ENCODE measurements at regions not wholly inside any gene's neighbourhood (a gene's known extent, or its start where the extent isn't known, plus 50 kb on each side); places are given as distances from the start of the nearest gene placed in this dataset.
"Not testable (repeated sequence)": the region's sequence is repeated elsewhere in the genome, so short reads cannot be mapped to it uniquely, and the experiment has no call there.

DNA sequence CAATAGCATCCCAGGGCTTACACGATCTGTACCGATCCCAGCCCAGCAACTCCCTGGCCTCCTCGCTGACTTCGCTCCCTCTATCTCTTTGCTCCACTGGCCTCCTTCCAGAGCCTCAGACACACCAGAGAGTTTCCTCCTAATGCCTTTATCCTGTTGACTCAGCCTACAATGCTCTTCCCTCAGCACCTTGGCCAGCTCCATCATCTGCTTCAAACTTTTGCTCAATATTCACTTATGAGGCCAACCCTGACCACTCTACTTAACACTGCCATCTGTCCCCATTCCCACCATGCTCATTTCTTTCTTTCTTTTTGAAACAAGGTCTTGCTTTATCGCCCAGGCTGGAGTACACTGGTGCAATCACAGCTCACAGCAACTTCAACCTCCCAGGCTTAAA, 180.9 kb downstream of the CEP170 start:
- DNase-seq (ENCODE audit: low read depth, low spot score); FAIRE-seq; dilution Hi-C loops (cut with MboI; ENCODE audit: extremely low pct_ligation_motif_present, low sequenced_read_pairs): not testable (repeated sequence)

DNA sequence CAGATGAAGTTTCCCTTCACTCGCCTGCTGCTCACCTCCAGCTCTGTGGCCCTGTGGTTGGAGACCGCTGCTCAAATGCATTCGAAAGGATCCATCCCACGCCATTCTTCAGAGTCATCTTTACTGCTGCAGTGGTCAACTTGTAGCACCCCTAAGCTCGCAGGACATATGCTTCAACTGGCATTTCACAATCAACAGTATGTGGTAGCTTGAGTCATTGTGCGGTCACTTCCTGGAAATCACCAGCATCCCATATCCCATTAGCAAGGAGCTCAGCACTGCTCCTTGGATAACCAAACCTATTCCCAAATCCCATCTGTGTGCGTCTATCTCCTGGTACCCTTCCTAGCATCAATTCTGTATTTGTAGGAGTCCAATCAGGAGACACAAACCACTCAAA, 188.0 kb downstream of the CEP170 start:
- dilution Hi-C loops (cut with MboI; ENCODE audit: extremely low pct_ligation_motif_present, low sequenced_read_pairs) = not testable (repeated sequence)

More for the DNA sequence above, 180.9 kb downstream of the CEP170 start:
- H3K4me1 ChIP-seq (ENCODE audit: control insufficient read depth, extremely low read depth, insufficient read depth, low read length); H3K4me2 ChIP-seq (ENCODE audit: control insufficient read depth, extremely low read depth, insufficient read depth, low read depth, low read length); H3K36me3 ChIP-seq (ENCODE audit: control insufficient read depth in 2 of 2, extremely low read depth in 1 of 2, insufficient read depth in 2 of 2, low read length in 2 of 2); H4K20me1 ChIP-seq (ENCODE audit: control insufficient read depth, extremely low read depth, insufficient read depth, low read length); H3K27ac ChIP-seq (ENCODE audit: control insufficient read depth, insufficient read depth, low read length); H3K9me1 ChIP-seq (ENCODE audit: control insufficient read depth, extremely low read depth, insufficient read depth, low read length); H2AFZ ChIP-seq (ENCODE audit: control insufficient read depth, low read length); H3K9me3 ChIP-seq (ENCODE audit: control insufficient read depth, low read depth, low read length); H3K79me2 ChIP-seq (ENCODE audit: control insufficient read depth, insufficient read depth, low read length); H3K27me3 ChIP-seq (ENCODE audit: control insufficient read depth, extremely low read depth, insufficient read depth, low read length); H3K4me3 ChIP-seq (ENCODE audit: control insufficient read depth in 2 of 3, extremely low read depth in 1 of 3, insufficient read depth in 2 of 3, low read depth in 1 of 3, low read length in 3 of 3); H3K9ac ChIP-seq (ENCODE audit: control insufficient read depth, extremely low read depth, insufficient read depth, low read length): not testable (repeated sequence)

GRCh38 chr1:243061965-243062364, 193.1 kb downstream of the CEP170 start:
- H3K9me3 ChIP-seq (ENCODE audit: control insufficient read depth, low read depth, low read length); dilution Hi-C loops (cut with MboI; ENCODE audit: extremely low pct_ligation_motif_present, low sequenced_read_pairs); H3K4me1 ChIP-seq (ENCODE audit: control insufficient read depth, extremely low read depth, insufficient read depth, low read length); H3K4me3 ChIP-seq (ENCODE audit: control insufficient read depth in 2 of 3, extremely low read depth in 1 of 3, insufficient read depth in 2 of 3, low read depth in 1 of 3, low read length in 3 of 3); FAIRE-seq; DNase-seq (ENCODE audit: low read depth, low spot score); H3K27ac ChIP-seq (ENCODE audit: control insufficient read depth, insufficient read depth, low read length); H3K9me1 ChIP-seq (ENCODE audit: control insufficient read depth, extremely low read depth, insufficient read depth, low read length); H3K36me3 ChIP-seq (ENCODE audit: control insufficient read depth in 2 of 2, extremely low read depth in 1 of 2, insufficient read depth in 2 of 2, low read length in 2 of 2); H3K4me2 ChIP-seq (ENCODE audit: control insufficient read depth, extremely low read depth, insufficient read depth, low read depth, low read length); H4K20me1 ChIP-seq (ENCODE audit: control insufficient read depth, extremely low read depth, insufficient read depth, low read length); H2AFZ ChIP-seq (ENCODE audit: control insufficient read depth, low read length); H3K27me3 ChIP-seq (ENCODE audit: control insufficient read depth, extremely low read depth, insufficient read depth, low read length); H3K9ac ChIP-seq (ENCODE audit: control insufficient read depth, extremely low read depth, insufficient read depth, low read length); H3K79me2 ChIP-seq (ENCODE audit: control insufficient read depth, insufficient read depth, low read length): not testable (repeated sequence)

More for the DNA sequence above, 188.0 kb downstream of the CEP170 start:
- not testable (repeated sequence) for H3K4me1 ChIP-seq (ENCODE audit: control insufficient read depth, extremely low read depth, insufficient read depth, low read length); H3K36me3 ChIP-seq (ENCODE audit: control insufficient read depth in 2 of 2, extremely low read depth in 1 of 2, insufficient read depth in 2 of 2, low read length in 2 of 2); H4K20me1 ChIP-seq (ENCODE audit: control insufficient read depth, extremely low read depth, insufficient read depth, low read length); DNase-seq (ENCODE audit: low read depth, low spot score); H3K9ac ChIP-seq (ENCODE audit: control insufficient read depth, extremely low read depth, insufficient read depth, low read length); H3K79me2 ChIP-seq (ENCODE audit: control insufficient read depth, insufficient read depth, low read length); H3K9me3 ChIP-seq (ENCODE audit: control insufficient read depth, low read depth, low read length); H3K4me2 ChIP-seq (ENCODE audit: control insufficient read depth, extremely low read depth, insufficient read depth, low read depth, low read length); H3K27ac ChIP-seq (ENCODE audit: control insufficient read depth, insufficient read depth, low read length); FAIRE-seq; H3K4me3 ChIP-seq (ENCODE audit: control insufficient read depth in 2 of 3, extremely low read depth in 1 of 3, insufficient read depth in 2 of 3, low read depth in 1 of 3, low read length in 3 of 3); H2AFZ ChIP-seq (ENCODE audit: control insufficient read depth, low read length); H3K9me1 ChIP-seq (ENCODE audit: control insufficient read depth, extremely low read depth, insufficient read depth, low read length); H3K27me3 ChIP-seq (ENCODE audit: control insufficient read depth, extremely low read depth, insufficient read depth, low read length)

DNA sequence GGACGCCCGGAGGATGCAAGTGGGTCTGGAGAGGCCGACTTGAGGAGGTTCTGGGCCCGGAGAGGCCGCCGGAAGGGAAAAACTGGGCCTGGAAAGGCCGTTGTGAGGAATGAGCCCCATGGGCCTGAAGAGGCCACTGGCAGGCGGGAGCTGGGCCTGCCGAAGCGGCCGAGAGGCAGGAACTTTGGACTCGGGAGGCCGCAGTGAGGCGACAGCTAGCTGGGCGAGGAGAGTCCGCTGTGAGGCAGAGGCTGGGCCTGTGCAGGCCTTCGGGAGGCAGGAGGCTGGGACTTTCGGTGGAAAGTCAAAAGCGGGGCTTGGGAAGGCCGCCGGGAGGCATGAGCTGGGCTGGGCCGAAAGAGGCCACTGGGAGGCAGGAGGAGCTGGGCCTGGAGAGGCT, 199.6 kb downstream of the CEP170 start:
- H3K9ac ChIP-seq (ENCODE audit: control insufficient read depth, extremely low read depth, insufficient read depth, low read length); H4K20me1 ChIP-seq (ENCODE audit: control insufficient read depth, extremely low read depth, insufficient read depth, low read length); dilution Hi-C loops (cut with MboI; ENCODE audit: extremely low pct_ligation_motif_present, low sequenced_read_pairs); H3K4me1 ChIP-seq (ENCODE audit: control insufficient read depth, extremely low read depth, insufficient read depth, low read length); H3K4me3 ChIP-seq (ENCODE audit: control insufficient read depth in 2 of 3, extremely low read depth in 1 of 3, insufficient read depth in 2 of 3, low read depth in 1 of 3, low read length in 3 of 3); H3K27ac ChIP-seq (ENCODE audit: control insufficient read depth, insufficient read depth, low read length); H3K9me1 ChIP-seq (ENCODE audit: control insufficient read depth, extremely low read depth, insufficient read depth, low read length); FAIRE-seq; H3K4me2 ChIP-seq (ENCODE audit: control insufficient read depth, extremely low read depth, insufficient read depth, low read depth, low read length); H3K27me3 ChIP-seq (ENCODE audit: control insufficient read depth, extremely low read depth, insufficient read depth, low read length); H3K9me3 ChIP-seq (ENCODE audit: control insufficient read depth, low read depth, low read length); H3K36me3 ChIP-seq (ENCODE audit: control insufficient read depth in 2 of 2, extremely low read depth in 1 of 2, insufficient read depth in 2 of 2, low read length in 2 of 2); DNase-seq (ENCODE audit: low read depth, low spot score); H2AFZ ChIP-seq (ENCODE audit: control insufficient read depth, low read length); H3K79me2 ChIP-seq (ENCODE audit: control insufficient read depth, insufficient read depth, low read length): not testable (repeated sequence)

GRCh38 chr1:243055091-243055490, 200.0 kb downstream of the CEP170 start:
- not testable (repeated sequence) for FAIRE-seq; H3K9me1 ChIP-seq (ENCODE audit: control insufficient read depth, extremely low read depth, insufficient read depth, low read length)

More at GRCh38 chr1:243055091-243055490, 200.0 kb downstream of the CEP170 start:
- H3K4me2 ChIP-seq (ENCODE audit: control insufficient read depth, extremely low read depth, insufficient read depth, low read depth, low read length); H3K9ac ChIP-seq (ENCODE audit: control insufficient read depth, extremely low read depth, insufficient read depth, low read length); DNase-seq (ENCODE audit: low read depth, low spot score); H3K79me2 ChIP-seq (ENCODE audit: control insufficient read depth, insufficient read depth, low read length); H3K4me1 ChIP-seq (ENCODE audit: control insufficient read depth, extremely low read depth, insufficient read depth, low read length); dilution Hi-C loops (cut with MboI; ENCODE audit: extremely low pct_ligation_motif_present, low sequenced_read_pairs); H3K9me3 ChIP-seq (ENCODE audit: control insufficient read depth, low read depth, low read length); H4K20me1 ChIP-seq (ENCODE audit: control insufficient read depth, extremely low read depth, insufficient read depth, low read length); H3K36me3 ChIP-seq (ENCODE audit: control insufficient read depth in 2 of 2, extremely low read depth in 1 of 2, insufficient read depth in 2 of 2, low read length in 2 of 2); H3K27ac ChIP-seq (ENCODE audit: control insufficient read depth, insufficient read depth, low read length); H3K27me3 ChIP-seq (ENCODE audit: control insufficient read depth, extremely low read depth, insufficient read depth, low read length); H3K4me3 ChIP-seq (ENCODE audit: control insufficient read depth in 2 of 3, extremely low read depth in 1 of 3, insufficient read depth in 2 of 3, low read depth in 1 of 3, low read length in 3 of 3); H2AFZ ChIP-seq (ENCODE audit: control insufficient read depth, low read length): not testable (repeated sequence)

Data from keratinocyte (primary cell).